DOHH2 (cell line): ENCODE measurements at regions not wholly inside any gene's neighbourhood (a gene's known extent, or its start where the extent isn't known, plus 50 kb on each side); places are given as distances from the start of the nearest gene placed in this dataset.

Experiments
- H3F3A ChIP-seq: fragments of 200-600 bp; sonication (generic), shearing (Covaris generic); 2 replicates; pipeline ENCODE4 v1.6.0; 2016; ENCODE audit warnings: antibody characterized with exemption, mild to moderate bottlenecking; ENCODE audit not compliant: control insufficient read depth, insufficient read depth
- H3K27ac ChIP-seq: fragments of 200-600 bp; sonication (generic); 2 replicates; pipeline ENCODE4 v1.5.1; 2014; ENCODE audit warnings: low read depth, mild to moderate bottlenecking, low read length, moderate library complexity
- H3K27me3 ChIP-seq: fragments of 200-600 bp; sonication (generic); 2 replicates; pipeline ENCODE4 v1.6.1; 2014; ENCODE audit warnings: mild to moderate bottlenecking, low read length, mixed read lengths; ENCODE audit not compliant: control insufficient read depth
- H3K36me3 ChIP-seq: fragments of 200-600 bp; sonication (generic); 2 replicates; pipeline ENCODE4 v1.6.1; 2014; ENCODE audit warnings: mild to moderate bottlenecking, low read length, moderate library complexity, mixed read lengths; ENCODE audit not compliant: control insufficient read depth
- H3K4me1 ChIP-seq: fragments of 200-600 bp; sonication (generic); 2 replicates; pipeline ENCODE4 v1.6.1; 2014; ENCODE audit warnings: mild to moderate bottlenecking, low read length, mixed read lengths; ENCODE audit not compliant: control insufficient read depth
- H3K4me2 ChIP-seq: fragments of 200-600 bp; sonication (generic); 2 replicates; pipeline ENCODE4 v1.6.0; 2014; ENCODE audit warnings: mild to moderate bottlenecking, low read length, moderate library complexity
- H3K4me3 ChIP-seq: fragments of 200-600 bp; sonication (generic); 2 replicates; pipeline ENCODE4 v1.5.1; 2014; ENCODE audit warnings: mild to moderate bottlenecking, low read length, mixed read lengths
- H3K79me2 ChIP-seq: fragments of 200-600 bp; sonication (generic); 2 replicates; pipeline ENCODE4 v1.6.1; 2014; ENCODE audit warnings: mild to moderate bottlenecking, low read length, mixed read lengths; ENCODE audit not compliant: control insufficient read depth
- H3K9me2 ChIP-seq: fragments of 200-600 bp; sonication (generic); replicated peaks from 2 replicates; pipeline ENCODE4 v1.6.1; 2014; ENCODE audit warnings: mild to moderate bottlenecking, low read length, mixed read lengths; ENCODE audit not compliant: control insufficient read depth
- H3K9me3 ChIP-seq: fragments of 200-600 bp; sonication (generic); 2 replicates; pipeline ENCODE4 v1.6.1; 2014; ENCODE audit warnings: antibody characterized with exemption, low read length, mixed read lengths; ENCODE audit not compliant: control insufficient read depth, insufficient read depth
- H4K20me1 ChIP-seq: fragments of 200-600 bp; sonication (generic); 2 replicates; pipeline ENCODE4 v1.6.0; 2014; ENCODE audit warnings: low read depth, mild to moderate bottlenecking, antibody characterized with exemption, low read length, moderate library complexity; ENCODE audit not compliant: control insufficient read depth, insufficient read depth
- CTCF ChIP-seq: fragments of 200-600 bp; sonication (generic); IDR thresholded peaks from one replicate; pipeline ENCODE4 v1.5.1; 2014; ENCODE audit warnings: antibody characterized with exemption, mild to moderate bottlenecking, low read depth, low read length; ENCODE audit not compliant: poor library complexity, severe bottlenecking
- EZH2phosphoT487 ChIP-seq: fragments of 200-600 bp; sonication (generic); IDR thresholded peaks from 2 replicates; pipeline ENCODE4 v1.6.1; 2017; ENCODE audit warnings: borderline replicate concordance, mild to moderate bottlenecking, antibody characterized with exemption, low read length, moderate library complexity, mixed read lengths

- H3K4me3 ChIP-seq, result no peak overlapping the region
- H4K20me1 ChIP-seq, result no peaks in the 10 kb centered on the region
- no peaks in the 10 kb centered on the region for H3K4me1 ChIP-seq
- H3K9me3 ChIP-seq, result no peaks in the 10 kb centered on the region
- H3K27ac ChIP-seq, result no peak overlapping the region
- no peaks in the 10 kb centered on the region for H3K9me2 ChIP-seq
- H3K36me3 ChIP-seq, result no peaks in the 10 kb centered on the region
- no peak for TF ChIP-seq EZH2phosphoT487
- no peak for TF ChIP-seq CTCF
- H3K4me2 ChIP-seq, result no peak overlapping the region
- H3F3A ChIP-seq, result no peaks in the 10 kb centered on the region
- H3K27me3 ChIP-seq, result no peaks in the 10 kb centered on the region
- no peaks in the 10 kb centered on the region for H3K79me2 ChIP-seq
Measured at GRCh38 chr9:117979914-117980313, 275.7 kb downstream of the TLR4 start.

- no peaks in the 10 kb centered on the region for H3K9me3 ChIP-seq
- no peaks in the 10 kb centered on the region for H3K27me3 ChIP-seq
- no peaks in the 10 kb centered on the region for H3K79me2 ChIP-seq
- no peaks in the 10 kb centered on the region for H3K36me3 ChIP-seq
- H4K20me1 ChIP-seq, result no peaks in the 10 kb centered on the region
- H3K27ac ChIP-seq, result no peak overlapping the region
- H3K4me2 ChIP-seq, result no peak overlapping the region
- H3F3A ChIP-seq, result no peaks in the 10 kb centered on the region
- no peaks in the 10 kb centered on the region for H3K4me1 ChIP-seq
- H3K9me2 ChIP-seq, result no peaks in the 10 kb centered on the region
- no peak overlapping the region for H3K4me3 ChIP-seq
- TF ChIP-seq EZH2phosphoT487 (no peak), CTCF (no peak)
Measured at GRCh38 chr9:117987945-117988344, 283.7 kb downstream of the TLR4 start.

- TF ChIP-seq EZH2phosphoT487 (no peak), CTCF (no peak)
- Histone ChIP-seq H3K36me3 (no peaks in the 10 kb centered on the region), H3K27me3 (no peaks in the 10 kb centered on the region), H3K9me2 (no peaks in the 10 kb centered on the region), H3K4me1 (no peaks in the 10 kb centered on the region), H3F3A (no peaks in the 10 kb centered on the region), H3K79me2 (no peaks in the 10 kb centered on the region), H3K9me3 (no peaks in the 10 kb centered on the region), H3K4me2 (no peak overlapping the region), H3K4me3 (no peak overlapping the region), H4K20me1 (no peaks in the 10 kb centered on the region), H3K27ac (no peak overlapping the region)
Measured at GRCh38 chr9:117992006-117992405, 287.8 kb downstream of the TLR4 start.

- Histone ChIP-seq H3K9me3 (no peaks in the 10 kb centered on the region), H3K4me3 (no peak overlapping the region), H3K4me2 (no peak overlapping the region), H3K9me2 (no peaks in the 10 kb centered on the region), H3K36me3 (no peaks in the 10 kb centered on the region), H4K20me1 (no peaks in the 10 kb centered on the region), H3K27ac (no peak overlapping the region), H3K4me1 (no peaks in the 10 kb centered on the region), H3K27me3 (no peaks in the 10 kb centered on the region), H3K79me2 (no peaks in the 10 kb centered on the region), H3F3A (no peaks in the 10 kb centered on the region)
- TF ChIP-seq CTCF, result no peak
- TF ChIP-seq EZH2phosphoT487, result no peak
Measured at GRCh38 chr9:118000581-118000980, 296.4 kb downstream of the TLR4 start.
